ENCODE measurements at regions not wholly inside any gene's neighbourhood (a gene's known extent, or its start where the extent isn't known, plus 50 kb on each side); places are given as distances from the start of the nearest gene placed in this dataset.

DNA sequence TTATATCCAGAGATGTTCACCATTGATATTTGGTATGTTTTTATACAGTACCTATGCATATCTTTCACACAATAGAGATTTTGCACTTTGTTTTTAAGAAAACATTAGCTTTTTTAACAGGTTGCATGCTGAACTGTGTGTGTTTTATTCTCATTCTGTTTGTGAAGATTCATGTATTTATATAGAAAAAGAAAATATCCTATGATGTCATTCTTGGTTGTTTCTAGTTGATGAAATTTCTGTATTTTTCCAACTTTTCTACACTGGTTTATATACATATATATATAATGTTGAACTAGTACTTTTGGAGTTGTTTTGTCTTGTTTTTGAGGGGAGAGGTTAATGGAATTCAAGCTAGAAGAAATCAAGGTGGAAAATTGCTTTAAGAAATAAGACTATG is 143.8 kb downstream of the MATN1 start:
- CTCF ChIA-PET (ENCODE audit: low intra/inter-chr PET ratio, low total read pairs), result no interaction called here
- H3K4me2 ChIP-seq (ENCODE audit: low read depth, low read length), result no peak overlapping the region
- no TSS peak for BruUV-seq (replicated peaks)
- no peaks in the 10 kb centered on the region for H4K20me1 ChIP-seq (ENCODE audit: insufficient read depth, low read length)
- H2AFZ ChIP-seq (ENCODE audit: low read length), result no peak overlapping the region
- H3K9me3 ChIP-seq (ENCODE audit: low read length), result no peaks in the 10 kb centered on the region
- in situ Hi-C loops (cut with HindIII; ENCODE audit: extremely low pct_ligation_motif_present, low pct_unique_long_range_greater_than_20kb) (no loop called here), intact Hi-C loops (cut with micrococcal nuclease; ENCODE audit: unreplicated experiment) (no loop called here)
- ATAC-seq, result no peak
- DNase-seq (ENCODE audit: low spot score), result no peak
- TF ChIP-seq CHD2 (IDR thresholded peaks at IDR 0.05; ENCODE audit: low read depth, low read length), result no peak
- peak; percentile 60; the same call in 1 of the 2 replicates for TF ChIP-seq ATF7 (IDR thresholded peaks at IDR 0.05)
- no peak for TF ChIP-seq ATF7 (CRISPR knock-in tag; IDR thresholded peaks at IDR 0.05)
- TF ChIP-seq, protein P1, sequence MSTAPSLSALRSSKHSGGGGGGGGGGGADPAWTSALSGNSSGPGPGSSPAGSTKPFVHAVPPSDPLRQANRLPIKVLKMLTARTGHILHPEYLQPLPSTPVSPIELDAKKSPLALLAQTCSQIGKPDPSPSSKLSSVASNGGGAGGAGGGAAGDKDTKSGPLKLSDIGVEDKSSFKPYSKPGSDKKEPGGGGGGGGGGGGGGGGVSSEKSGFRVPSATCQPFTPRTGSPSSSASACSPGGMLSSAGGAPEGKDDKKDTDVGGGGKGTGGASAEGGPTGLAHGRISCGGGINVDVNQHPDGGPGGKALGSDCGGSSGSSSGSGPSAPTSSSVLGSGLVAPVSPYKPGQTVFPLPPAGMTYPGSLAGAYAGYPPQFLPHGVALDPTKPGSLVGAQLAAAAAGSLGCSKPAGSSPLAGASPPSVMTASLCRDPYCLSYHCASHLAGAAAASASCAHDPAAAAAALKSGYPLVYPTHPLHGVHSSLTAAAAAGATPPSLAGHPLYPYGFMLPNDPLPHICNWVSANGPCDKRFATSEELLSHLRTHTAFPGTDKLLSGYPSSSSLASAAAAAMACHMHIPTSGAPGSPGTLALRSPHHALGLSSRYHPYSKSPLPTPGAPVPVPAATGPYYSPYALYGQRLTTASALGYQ (CRISPR knock-in tag; IDR thresholded peaks at IDR 0.05), result no peak
- TF ChIP-seq MAZ (IDR thresholded peaks at IDR 0.05; ENCODE audit: borderline replicate concordance, low read depth, low read length), result no peak
- TF ChIP-seq MAZ (CRISPR knock-in tag; IDR thresholded peaks at IDR 0.05; ENCODE audit: low read depth), result no peak
- no peak for TF ChIP-seq RFX5 (IDR thresholded peaks at IDR 0.05; ENCODE audit: low read depth, low read length)
- no peaks in the 10 kb centered on the region for H3K79me2 ChIP-seq (ENCODE audit: insufficient read depth, low read length)
- POLR2A ChIA-PET, result no interaction called here
- no peaks in the 10 kb centered on the region for H3K4me1 ChIP-seq (ENCODE audit: insufficient read depth, low read length)
- H3K27me3 ChIP-seq (ENCODE audit: control insufficient read depth in 1 of 2, insufficient read depth in 2 of 2, low read length in 2 of 2), result no peaks in the 10 kb centered on the region; a peak in 1 of 5 replicates
- H3K36me3 ChIP-seq (replicated peaks in 1 of 2; ENCODE audit: control insufficient read depth in 1 of 2, insufficient read depth in 2 of 2, low read length in 2 of 2), result no peaks in the 10 kb centered on the region
- no peak overlapping the region for H3K27ac ChIP-seq (ENCODE audit: extremely low read length, insufficient read depth, low read length)
- no peak overlapping the region for H3K9ac ChIP-seq (ENCODE audit: insufficient read depth, low read depth, low read length)
- no peak overlapping the region for H3K4me3 ChIP-seq (replicated peaks in 1 of 3; ENCODE audit: insufficient read depth in 1 of 3, low read depth in 2 of 3, low read length in 3 of 3)
- FAIRE-seq, result no peak

DNA sequence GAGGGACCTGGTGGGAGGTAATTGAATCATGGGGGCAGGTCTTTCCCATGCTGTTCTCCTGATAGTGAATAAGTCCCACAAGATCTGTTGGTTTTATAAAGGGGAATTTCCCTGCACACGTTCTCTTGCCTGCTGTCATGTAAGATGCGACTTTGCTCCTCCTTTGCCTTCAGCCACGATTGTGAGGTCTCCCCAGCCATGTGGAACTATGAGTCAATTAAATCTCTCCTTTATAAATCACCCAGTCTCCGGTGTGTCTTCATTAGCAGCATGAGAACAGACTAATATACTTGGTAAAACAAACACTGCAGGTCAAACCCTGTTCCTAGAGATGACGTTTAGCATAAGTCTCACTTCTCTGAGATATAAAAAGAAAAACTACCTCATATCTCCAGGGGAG is 148.3 kb downstream of the MATN1 start:
- no peak for TF ChIP-seq ARNT2 (CRISPR knock-in tag; IDR thresholded peaks at IDR 0.05; ENCODE audit: low read depth)
- TF ChIP-seq ZSCAN29 (CRISPR knock-in tag; conservative IDR thresholded peaks at IDR 0.05), result no peak
- no peak for TF ChIP-seq CREM (IDR thresholded peaks at IDR 0.05)
- no peak for TF ChIP-seq CREM (CRISPR knock-in tag; IDR thresholded peaks at IDR 0.05)
- CTCF ChIA-PET (ENCODE audit: low intra/inter-chr PET ratio, low total read pairs), result no interaction called here
- FAIRE-seq (no peak), ATAC-seq (no peak), DNase-seq (ENCODE audit: low spot score) (no peak)
- Histone ChIP-seq H3K27me3 (ENCODE audit: control insufficient read depth in 1 of 2, insufficient read depth in 2 of 2, low read length in 2 of 2) (peaks cover 0 to 1% of the 10 kb centered on the region in 2 experiments; a peak in 2 of 5 replicates), H3K4me1 (ENCODE audit: insufficient read depth, low read length) (no peaks in the 10 kb centered on the region), H3K4me3 (replicated peaks in 1 of 3; ENCODE audit: insufficient read depth in 1 of 3, low read depth in 2 of 3, low read length in 3 of 3) (no peak overlapping the region), H3K79me2 (ENCODE audit: insufficient read depth, low read length) (no peaks in the 10 kb centered on the region), H4K20me1 (ENCODE audit: insufficient read depth, low read length) (no peaks in the 10 kb centered on the region), H3K36me3 (replicated peaks in 1 of 2; ENCODE audit: control insufficient read depth in 1 of 2, insufficient read depth in 2 of 2, low read length in 2 of 2) (no peaks in the 10 kb centered on the region), H3K4me2 (ENCODE audit: low read depth, low read length) (no peak overlapping the region), H3K27ac (ENCODE audit: extremely low read length, insufficient read depth, low read length) (no peak overlapping the region), H3K9me3 (ENCODE audit: low read length) (no peaks in the 10 kb centered on the region), H2AFZ (ENCODE audit: low read length) (no peak overlapping the region), H3K9ac (ENCODE audit: insufficient read depth, low read depth, low read length) (no peak overlapping the region)
- BruUV-seq (replicated peaks), result no TSS peak
- in situ Hi-C loops (cut with HindIII; ENCODE audit: extremely low pct_ligation_motif_present, low pct_unique_long_range_greater_than_20kb), result no loop called here
- WGBS (ENCODE audit: low lambda C conversion rate), result 0% methylated on average over 5 of the region's 5 CpGs
- POLR2A ChIA-PET, result no interaction called here
- intact Hi-C loops (cut with micrococcal nuclease; ENCODE audit: unreplicated experiment), result no loop called here
